ENCODE measurements at regions not wholly inside any gene's neighbourhood (a gene's known extent, or its start where the extent isn't known, plus 50 kb on each side); places are given as distances from the start of the nearest gene placed in this dataset.

DNA sequence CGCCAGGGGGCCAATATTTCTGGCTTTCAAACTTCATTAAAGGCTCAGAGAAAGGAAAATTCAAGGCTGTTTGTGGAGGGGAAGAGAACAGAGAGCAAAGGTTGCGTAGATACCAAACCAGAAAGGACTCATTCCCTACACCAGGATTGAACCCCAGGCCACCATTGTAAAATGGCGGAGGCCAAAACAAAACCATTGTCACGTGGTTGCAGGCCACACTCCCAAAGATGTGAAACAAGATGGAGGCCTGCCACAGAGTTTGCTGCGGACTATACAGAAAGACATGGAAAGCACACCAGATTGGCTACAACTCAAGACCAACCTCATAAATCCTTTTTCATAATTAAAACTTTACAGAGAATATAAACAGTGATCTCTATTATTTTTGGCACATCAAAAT is 116.5 kb downstream of the KCNK1 start:
- Histone ChIP-seq H3K36me3 (ENCODE audit: insufficient read depth) (no peaks in the 10 kb centered on the region), H3K4me1 (ENCODE audit: low read depth, poor library complexity, severe bottlenecking) (peaks cover 4% of the 10 kb centered on the region), H3K4me2 (no peak overlapping the region), H3K9ac (no peak overlapping the region), H3K27ac (no peak overlapping the region), H4K20me1 (ENCODE audit: insufficient read depth) (no peaks in the 10 kb centered on the region), H3K4me3 (IDR thresholded peaks at IDR 0.05; ENCODE audit: insufficient read depth, low read depth, low read length) (no peak overlapping the region), H3K79me2 (ENCODE audit: insufficient read depth, low read depth) (no peaks in the 10 kb centered on the region), H2AFZ (ENCODE audit: low read depth) (no peak overlapping the region), H3K27me3 (ENCODE audit: insufficient read depth, low read depth) (no peaks in the 10 kb centered on the region)
- TF ChIP-seq CTCF (conservative IDR thresholded peaks at IDR 0.05; ENCODE audit: low read depth, low read length) = no peak

GRCh38 chr1:233730809-233731208 is 116.9 kb downstream of the KCNK1 start:
- Histone ChIP-seq H3K36me3 (ENCODE audit: insufficient read depth) (no peaks in the 10 kb centered on the region), H3K4me3 (IDR thresholded peaks at IDR 0.05; ENCODE audit: insufficient read depth, low read depth, low read length) (no peak overlapping the region), H3K4me2 (no peak overlapping the region), H4K20me1 (ENCODE audit: insufficient read depth) (no peaks in the 10 kb centered on the region), H3K79me2 (ENCODE audit: insufficient read depth, low read depth) (no peaks in the 10 kb centered on the region), H3K4me1 (ENCODE audit: low read depth, poor library complexity, severe bottlenecking) (peaks cover 4% of the 10 kb centered on the region), H3K27ac (no peak overlapping the region), H2AFZ (ENCODE audit: low read depth) (no peak overlapping the region), H3K9ac (no peak overlapping the region), H3K27me3 (ENCODE audit: insufficient read depth, low read depth) (no peaks in the 10 kb centered on the region)
- 0 out of 2 replicates have a peak, but pooled peaks have one; percentile 20 for TF ChIP-seq CTCF (conservative IDR thresholded peaks at IDR 0.05; ENCODE audit: low read depth, low read length)

DNA sequence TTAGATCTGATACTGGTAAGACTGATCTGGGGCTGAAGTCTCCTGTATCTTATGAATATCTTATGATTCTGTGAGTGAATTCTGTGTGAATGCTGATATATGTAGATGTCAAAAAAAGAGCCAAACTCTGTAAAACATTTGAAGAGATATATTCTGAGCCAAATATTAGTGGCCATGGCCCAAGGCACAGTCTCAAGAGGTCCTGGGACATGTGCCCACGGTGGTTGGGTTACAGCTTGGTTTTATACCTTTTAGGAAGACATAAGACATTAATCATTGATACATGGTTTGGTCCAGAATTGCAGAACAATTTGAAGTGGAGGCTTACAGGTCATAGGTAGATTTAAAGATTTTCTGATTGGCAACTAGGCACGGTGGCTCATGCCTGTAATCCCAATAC is 118.3 kb downstream of the KCNK1 start:
- H2AFZ ChIP-seq (ENCODE audit: low read depth) = no peak overlapping the region
- peaks cover 4% of the 10 kb centered on the region for H3K4me1 ChIP-seq (ENCODE audit: low read depth, poor library complexity, severe bottlenecking)
- no peaks in the 10 kb centered on the region for H3K79me2 ChIP-seq (ENCODE audit: insufficient read depth, low read depth)
- no peak overlapping the region for H3K4me3 ChIP-seq (IDR thresholded peaks at IDR 0.05; ENCODE audit: insufficient read depth, low read depth, low read length)
- H3K4me2 ChIP-seq = no peak overlapping the region
- no peaks in the 10 kb centered on the region for H3K27me3 ChIP-seq (ENCODE audit: insufficient read depth, low read depth)
- no peaks in the 10 kb centered on the region for H3K36me3 ChIP-seq (ENCODE audit: insufficient read depth)
- no peaks in the 10 kb centered on the region for H4K20me1 ChIP-seq (ENCODE audit: insufficient read depth)
- no peak for TF ChIP-seq CTCF (conservative IDR thresholded peaks at IDR 0.05; ENCODE audit: low read depth, low read length)
- H3K9ac ChIP-seq = no peak overlapping the region
- H3K27ac ChIP-seq = no peak overlapping the region

GRCh38 chr1:233734456-233734855 is 120.5 kb downstream of the KCNK1 start:
- no peak overlapping the region for H3K4me3 ChIP-seq (IDR thresholded peaks at IDR 0.05; ENCODE audit: insufficient read depth, low read depth, low read length)
- H3K4me2 ChIP-seq = no peak overlapping the region
- no peak overlapping the region for H3K27ac ChIP-seq
- H3K9ac ChIP-seq = no peak overlapping the region
- no peaks in the 10 kb centered on the region for H3K27me3 ChIP-seq (ENCODE audit: insufficient read depth, low read depth)
- no peak for TF ChIP-seq CTCF (conservative IDR thresholded peaks at IDR 0.05; ENCODE audit: low read depth, low read length)
- H3K36me3 ChIP-seq (ENCODE audit: insufficient read depth) = no peaks in the 10 kb centered on the region
- no peaks in the 10 kb centered on the region for H3K79me2 ChIP-seq (ENCODE audit: insufficient read depth, low read depth)
- peaks cover 4% of the 10 kb centered on the region for H3K4me1 ChIP-seq (ENCODE audit: low read depth, poor library complexity, severe bottlenecking)
- H2AFZ ChIP-seq (ENCODE audit: low read depth) = no peak overlapping the region
- no peaks in the 10 kb centered on the region for H4K20me1 ChIP-seq (ENCODE audit: insufficient read depth)

Measured in KMS-11 (cell line).